ENCODE measurements at regions not wholly inside any gene's neighbourhood (a gene's known extent, or its start where the extent isn't known, plus 50 kb on each side); places are given as distances from the start of the nearest gene placed in this dataset.

- DNase-seq (ENCODE audit: low spot score): no peak
- Histone ChIP-seq H3K4me1 (replicated peaks) (no peaks in the 10 kb centered on the region), H3K4me3 (no peak overlapping the region), H3K27me3 (replicated peaks; ENCODE audit: insufficient read depth) (no peaks in the 10 kb centered on the region), H3K36me3 (no peaks in the 10 kb centered on the region), H3K9me3 (no peaks in the 10 kb centered on the region), H3K27ac (no peak overlapping the region)
- TF ChIP-seq POLR2AphosphoS5 (IDR thresholded peaks at IDR 0.05) (no peak), CTCF (IDR thresholded peaks at IDR 0.05) (no peak), POLR2A (IDR thresholded peaks at IDR 0.05) (no peak)
- 90% methylated on average over 3 of the region's 3 CpGs for WGBS
- intact Hi-C loops (cut with DNase I): no loop called here
Measured at GRCh38 chr4:176889776-176890175, 97.1 kb upstream of the VEGFC start.

GRCh38 chr4:176894498-176894897 is 101.8 kb upstream of the VEGFC start:
- 32% methylated on average over 3 of the region's 3 CpGs for WGBS
- no peaks in the 10 kb centered on the region for H3K27me3 ChIP-seq (replicated peaks; ENCODE audit: insufficient read depth)
- TF ChIP-seq POLR2AphosphoS5 (IDR thresholded peaks at IDR 0.05) (no peak), CTCF (IDR thresholded peaks at IDR 0.05) (no peak), POLR2A (IDR thresholded peaks at IDR 0.05) (no peak)

GRCh38 chr4:176896211-176896610 is 103.5 kb upstream of the VEGFC start:
- Histone ChIP-seq H3K9me3 (no peaks in the 10 kb centered on the region), H3K4me3 (no peak overlapping the region), H3K27me3 (replicated peaks; ENCODE audit: insufficient read depth) (no peaks in the 10 kb centered on the region), H3K27ac (no peak overlapping the region), H3K36me3 (no peaks in the 10 kb centered on the region), H3K4me1 (replicated peaks) (no peaks in the 10 kb centered on the region)
- TF ChIP-seq POLR2AphosphoS5 (IDR thresholded peaks at IDR 0.05): no peak
- no peak for TF ChIP-seq CTCF (IDR thresholded peaks at IDR 0.05)
- TF ChIP-seq POLR2A (IDR thresholded peaks at IDR 0.05): no peak
- DNase-seq (ENCODE audit: low spot score): no peak
- WGBS: 25% methylated on average over 5 of the region's 5 CpGs
- intact Hi-C loops (cut with DNase I): no loop called here

More at GRCh38 chr4:176894498-176894897, 101.8 kb upstream of the VEGFC start:
- Histone ChIP-seq H3K4me3 (no peak overlapping the region), H3K36me3 (no peaks in the 10 kb centered on the region), H3K9me3 (no peaks in the 10 kb centered on the region), H3K27ac (no peak overlapping the region), H3K4me1 (replicated peaks) (no peaks in the 10 kb centered on the region)
- DNase-seq (ENCODE audit: low spot score): no peak
- intact Hi-C loops (cut with DNase I): no loop called here

- Histone ChIP-seq H3K27ac (no peak overlapping the region), H3K27me3 (replicated peaks; ENCODE audit: insufficient read depth) (no peaks in the 10 kb centered on the region), H3K9me3 (no peaks in the 10 kb centered on the region), H3K4me1 (replicated peaks) (no peaks in the 10 kb centered on the region), H3K36me3 (no peaks in the 10 kb centered on the region), H3K4me3 (no peak overlapping the region)
- TF ChIP-seq POLR2A (IDR thresholded peaks at IDR 0.05) (no peak), CTCF (IDR thresholded peaks at IDR 0.05) (no peak)
- intact Hi-C loops (cut with DNase I): no loop called here
- DNase-seq (ENCODE audit: low spot score): no peak
- 80% methylated on average over 2 of the region's 2 CpGs for whole genome bisulfite sequencing
Measured at GRCh38 chr4:176897226-176897625, 104.5 kb upstream of the VEGFC start.

GRCh38 chr4:176898791-176899190 is 106.1 kb upstream of the VEGFC start:
- H3K27ac ChIP-seq: no peak overlapping the region
- 94% methylated on average over 2 of the region's 2 CpGs for WGBS
- H3K4me3 ChIP-seq: no peak overlapping the region
- H3K27me3 ChIP-seq (replicated peaks; ENCODE audit: insufficient read depth): no peaks in the 10 kb centered on the region
- intact Hi-C loops (cut with DNase I): no loop called here
- TF ChIP-seq POLR2AphosphoS5 (IDR thresholded peaks at IDR 0.05) (no peak), CTCF (IDR thresholded peaks at IDR 0.05) (no peak), POLR2A (IDR thresholded peaks at IDR 0.05) (no peak)
- no peaks in the 10 kb centered on the region for H3K9me3 ChIP-seq
- H3K36me3 ChIP-seq: no peaks in the 10 kb centered on the region
- no peak for DNase-seq (ENCODE audit: low spot score)
- no peaks in the 10 kb centered on the region for H3K4me1 ChIP-seq (replicated peaks)
